ENCODE measurements at regions not wholly inside any gene's neighbourhood (a gene's known extent, or its start where the extent isn't known, plus 50 kb on each side); places are given as distances from the start of the nearest gene placed in this dataset.

DNA sequence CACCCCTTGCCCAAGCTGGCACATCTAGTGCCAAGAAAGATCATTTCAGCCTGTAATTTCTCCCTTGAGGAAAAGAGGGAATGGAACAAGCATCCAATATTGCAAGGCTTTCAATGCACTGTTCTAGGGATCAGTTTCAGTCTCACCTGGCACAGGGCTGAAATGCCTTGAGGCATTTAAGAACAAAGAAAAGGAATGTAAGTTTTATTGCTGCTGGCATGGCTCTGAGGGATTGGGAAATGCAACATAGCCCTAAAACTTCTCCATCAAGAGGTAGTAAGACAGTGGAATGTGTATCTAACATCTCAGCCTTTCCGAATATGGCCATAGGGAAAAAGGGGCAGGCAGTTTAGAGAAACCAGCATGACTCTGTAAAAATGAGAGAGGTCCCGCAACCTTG lies 732.6 kb upstream of the LCORL start:
- TF ChIP-seq EZH2phosphoT487 (conservative IDR thresholded peaks at IDR 0.05; ENCODE audit: low read length), result no peak
- TF ChIP-seq, protein P1, sequence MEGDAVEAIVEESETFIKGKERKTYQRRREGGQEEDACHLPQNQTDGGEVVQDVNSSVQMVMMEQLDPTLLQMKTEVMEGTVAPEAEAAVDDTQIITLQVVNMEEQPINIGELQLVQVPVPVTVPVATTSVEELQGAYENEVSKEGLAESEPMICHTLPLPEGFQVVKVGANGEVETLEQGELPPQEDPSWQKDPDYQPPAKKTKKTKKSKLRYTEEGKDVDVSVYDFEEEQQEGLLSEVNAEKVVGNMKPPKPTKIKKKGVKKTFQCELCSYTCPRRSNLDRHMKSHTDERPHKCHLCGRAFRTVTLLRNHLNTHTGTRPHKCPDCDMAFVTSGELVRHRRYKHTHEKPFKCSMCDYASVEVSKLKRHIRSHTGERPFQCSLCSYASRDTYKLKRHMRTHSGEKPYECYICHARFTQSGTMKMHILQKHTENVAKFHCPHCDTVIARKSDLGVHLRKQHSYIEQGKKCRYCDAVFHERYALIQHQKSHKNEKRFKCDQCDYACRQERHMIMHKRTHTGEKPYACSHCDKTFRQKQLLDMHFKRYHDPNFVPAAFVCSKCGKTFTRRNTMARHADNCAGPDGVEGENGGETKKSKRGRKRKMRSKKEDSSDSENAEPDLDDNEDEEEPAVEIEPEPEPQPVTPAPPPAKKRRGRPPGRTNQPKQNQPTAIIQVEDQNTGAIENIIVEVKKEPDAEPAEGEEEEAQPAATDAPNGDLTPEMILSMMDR (IDR thresholded peaks at IDR 0.05; ENCODE audit: insufficient read depth, low read length, poor library complexity, severe bottlenecking), result no peak
- Histone ChIP-seq H3K9me3 (ENCODE audit: insufficient read depth, low read length) (no peaks in the 10 kb centered on the region), H3K9ac (ENCODE audit: low read length) (no peak overlapping the region), H3F3A (ENCODE audit: insufficient read depth) (no peaks in the 10 kb centered on the region), H3K79me2 (ENCODE audit: insufficient read depth, low read length) (no peaks in the 10 kb centered on the region), H3K36me3 (ENCODE audit: low read length) (no peaks in the 10 kb centered on the region), H2AFZ (ENCODE audit: low read depth, low read length, severe bottlenecking) (no peak overlapping the region), H3K27me3 (ENCODE audit: low read length) (no peaks in the 10 kb centered on the region), H3K9me2 (replicated peaks; ENCODE audit: insufficient read depth, low read length) (no peaks in the 10 kb centered on the region), H3K4me3 (ENCODE audit: insufficient read depth, low read length, poor library complexity, severe bottlenecking) (no peak overlapping the region), H4K20me1 (ENCODE audit: low read depth, low read length) (no peaks in the 10 kb centered on the region), H3K27ac (ENCODE audit: low read depth, low read length) (no peak overlapping the region), H3K4me2 (ENCODE audit: low read depth, low read length, poor library complexity, severe bottlenecking) (no peak overlapping the region)

DNA sequence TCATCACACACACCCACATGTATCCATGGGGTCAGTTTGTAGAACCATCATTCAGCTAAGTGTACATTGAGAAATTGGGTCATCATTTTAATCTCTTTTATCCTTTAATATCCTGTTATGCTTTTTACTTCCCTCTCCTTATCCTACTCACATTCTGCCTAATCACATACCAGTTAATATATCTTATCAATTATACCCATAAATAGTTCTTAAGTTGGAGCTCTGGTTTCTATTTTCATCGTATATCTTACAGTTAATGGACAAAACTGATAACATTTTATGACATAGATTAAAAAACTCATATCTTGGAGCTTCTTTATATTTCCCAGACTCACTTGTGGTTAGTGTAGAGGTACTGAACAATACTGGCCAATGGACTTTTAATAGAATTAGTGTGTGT lies 729.5 kb upstream of the LCORL start:
- Histone ChIP-seq H3K27ac (ENCODE audit: low read depth, low read length) (no peak overlapping the region), H3K9ac (ENCODE audit: low read length) (no peak overlapping the region), H3K4me3 (ENCODE audit: insufficient read depth, low read length, poor library complexity, severe bottlenecking) (no peak overlapping the region), H3K36me3 (ENCODE audit: low read length) (no peaks in the 10 kb centered on the region), H3K79me2 (ENCODE audit: insufficient read depth, low read length) (no peaks in the 10 kb centered on the region), H3K9me3 (ENCODE audit: insufficient read depth, low read length) (no peaks in the 10 kb centered on the region), H3K27me3 (ENCODE audit: low read length) (no peaks in the 10 kb centered on the region), H3K4me2 (ENCODE audit: low read depth, low read length, poor library complexity, severe bottlenecking) (no peak overlapping the region), H3K9me2 (replicated peaks; ENCODE audit: insufficient read depth, low read length) (no peaks in the 10 kb centered on the region), H4K20me1 (ENCODE audit: low read depth, low read length) (no peaks in the 10 kb centered on the region), H3F3A (ENCODE audit: insufficient read depth) (no peaks in the 10 kb centered on the region), H2AFZ (ENCODE audit: low read depth, low read length, severe bottlenecking) (no peak overlapping the region)
- TF ChIP-seq EZH2phosphoT487 (conservative IDR thresholded peaks at IDR 0.05; ENCODE audit: low read length), result no peak
- TF ChIP-seq, protein P1 (IDR thresholded peaks at IDR 0.05; ENCODE audit: insufficient read depth, low read length, poor library complexity, severe bottlenecking), result no peak

DNA sequence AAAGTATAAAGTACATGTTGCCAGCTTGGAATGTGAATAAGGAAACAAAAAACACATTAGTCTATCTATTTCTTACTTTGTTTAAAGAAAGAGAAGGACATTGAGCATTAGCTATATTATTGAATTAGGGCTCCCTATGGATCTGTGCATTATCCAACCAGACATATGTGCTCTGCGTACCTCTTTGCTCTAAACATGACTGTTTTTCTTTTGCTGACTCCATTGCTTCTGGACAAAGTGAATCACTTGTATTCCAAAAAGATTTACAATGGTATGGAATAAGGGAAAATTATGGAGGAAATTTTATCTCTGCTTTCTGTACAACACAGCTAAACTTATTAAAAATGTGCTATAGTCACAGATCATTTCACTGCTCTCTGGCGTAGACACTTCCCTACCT lies 727.8 kb upstream of the LCORL start:
- H4K20me1 ChIP-seq (ENCODE audit: low read depth, low read length), result no peaks in the 10 kb centered on the region
- no peak overlapping the region for H3K4me3 ChIP-seq (ENCODE audit: insufficient read depth, low read length, poor library complexity, severe bottlenecking)
- no peaks in the 10 kb centered on the region for H3K36me3 ChIP-seq (ENCODE audit: low read length)
- no peaks in the 10 kb centered on the region for H3K79me2 ChIP-seq (ENCODE audit: insufficient read depth, low read length)
- H3K9ac ChIP-seq (ENCODE audit: low read length), result no peak overlapping the region
- H2AFZ ChIP-seq (ENCODE audit: low read depth, low read length, severe bottlenecking), result no peak overlapping the region
- no peak overlapping the region for H3K27ac ChIP-seq (ENCODE audit: low read depth, low read length)
- TF ChIP-seq EZH2phosphoT487 (conservative IDR thresholded peaks at IDR 0.05; ENCODE audit: low read length), result no peak
- TF ChIP-seq, protein P1 (IDR thresholded peaks at IDR 0.05; ENCODE audit: insufficient read depth, low read length, poor library complexity, severe bottlenecking), result no peak
- H3K9me2 ChIP-seq (replicated peaks; ENCODE audit: insufficient read depth, low read length), result no peaks in the 10 kb centered on the region
- no peak overlapping the region for H3K4me2 ChIP-seq (ENCODE audit: low read depth, low read length, poor library complexity, severe bottlenecking)
- no peaks in the 10 kb centered on the region for H3K9me3 ChIP-seq (ENCODE audit: insufficient read depth, low read length)
- no peaks in the 10 kb centered on the region for H3K27me3 ChIP-seq (ENCODE audit: low read length)
- H3F3A ChIP-seq (ENCODE audit: insufficient read depth), result no peaks in the 10 kb centered on the region

DNA sequence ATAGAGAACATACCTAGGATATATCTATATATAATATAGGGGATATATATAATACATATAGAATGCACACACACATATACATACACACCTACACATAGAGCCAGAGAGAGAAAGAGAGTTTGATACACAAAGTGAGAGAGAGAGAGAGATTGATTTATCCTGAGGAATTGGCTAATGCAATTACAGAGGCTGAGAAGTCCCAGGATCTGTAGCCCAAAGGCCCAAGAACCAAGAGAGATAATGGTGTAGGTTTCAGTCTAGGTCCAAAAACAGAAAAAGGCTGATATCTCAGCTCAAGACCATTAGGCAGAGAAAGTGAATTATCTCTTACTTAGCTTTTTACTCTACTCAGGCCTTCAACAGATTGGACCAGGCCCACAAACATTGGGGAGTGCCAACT lies 715.0 kb upstream of the LCORL start:
- Histone ChIP-seq H3K4me2 (ENCODE audit: low read depth, low read length, poor library complexity, severe bottlenecking) (no peak overlapping the region), H3K27ac (ENCODE audit: low read depth, low read length) (no peak overlapping the region), H3F3A (ENCODE audit: insufficient read depth) (no peaks in the 10 kb centered on the region), H3K9me3 (ENCODE audit: insufficient read depth, low read length) (no peaks in the 10 kb centered on the region), H2AFZ (ENCODE audit: low read depth, low read length, severe bottlenecking) (no peak overlapping the region), H3K36me3 (ENCODE audit: low read length) (no peaks in the 10 kb centered on the region), H3K27me3 (ENCODE audit: low read length) (no peaks in the 10 kb centered on the region), H3K9ac (ENCODE audit: low read length) (no peak overlapping the region), H3K9me2 (replicated peaks; ENCODE audit: insufficient read depth, low read length) (no peaks in the 10 kb centered on the region), H3K79me2 (ENCODE audit: insufficient read depth, low read length) (no peaks in the 10 kb centered on the region), H3K4me3 (ENCODE audit: insufficient read depth, low read length, poor library complexity, severe bottlenecking) (no peak overlapping the region), H4K20me1 (ENCODE audit: low read depth, low read length) (no peaks in the 10 kb centered on the region)
- TF ChIP-seq, protein P1 (IDR thresholded peaks at IDR 0.05; ENCODE audit: insufficient read depth, low read length, poor library complexity, severe bottlenecking), result no peak
- TF ChIP-seq EZH2phosphoT487 (conservative IDR thresholded peaks at IDR 0.05; ENCODE audit: low read length), result no peak

All from SU-DHL-6 (cell line).